SU-DHL-6 (cell line): ENCODE measurements at regions not wholly inside any gene's neighbourhood (a gene's known extent, or its start where the extent isn't known, plus 50 kb on each side); places are given as distances from the start of the nearest gene placed in this dataset.
"Not testable (repeated sequence)": the region's sequence is repeated elsewhere in the genome, so short reads cannot be mapped to it uniquely, and the experiment has no call there.

Experiments
- CTCF ChIP-seq: fragments of 200-600 bp; sonication (generic); IDR thresholded peaks from one replicate; pipeline ENCODE4 v1.5.1; 2017; ENCODE audit warnings: antibody characterized with exemption, mild to moderate bottlenecking, low read length, moderate library complexity; ENCODE audit not compliant: insufficient read depth, poor library complexity, severe bottlenecking
- EZH2phosphoT487 ChIP-seq: fragments of 200-600 bp; sonication (generic), shearing (Covaris generic); conservative IDR thresholded peaks from 2 replicates; pipeline ENCODE4 v1.6.1; 2018; ENCODE audit warnings: mild to moderate bottlenecking, antibody characterized with exemption, low read length, moderate library complexity, mixed read lengths

GRCh38 chr12:131268571-131268970 lies 314.9 kb downstream of the ADGRD1 start:
- not testable (repeated sequence) for TF ChIP-seq CTCF, EZH2phosphoT487
